OCI-LY1 (cell line): ENCODE measurements at regions not wholly inside any gene's neighbourhood (a gene's known extent, or its start where the extent isn't known, plus 50 kb on each side); places are given as distances from the start of the nearest gene placed in this dataset.

Source experiments
- CTCF ChIP-seq: fragments of 200-600 bp; sonication (generic), shearing (Covaris generic); IDR thresholded peaks from 2 replicates; pipeline ENCODE4 v1.5.1; 2017; ENCODE audit warnings: mild to moderate bottlenecking, antibody characterized with exemption, low read length, moderate library complexity, mixed read lengths
- EZH2 ChIP-seq: fragments of 200-600 bp; sonication (generic), shearing (Covaris generic); IDR thresholded peaks from 2 replicates; pipeline ENCODE4 v1.8.0; 2017; ENCODE audit warnings: borderline replicate concordance, mixed run types, mild to moderate bottlenecking, antibody characterized with exemption, low read length, moderate library complexity, mixed read lengths

DNA sequence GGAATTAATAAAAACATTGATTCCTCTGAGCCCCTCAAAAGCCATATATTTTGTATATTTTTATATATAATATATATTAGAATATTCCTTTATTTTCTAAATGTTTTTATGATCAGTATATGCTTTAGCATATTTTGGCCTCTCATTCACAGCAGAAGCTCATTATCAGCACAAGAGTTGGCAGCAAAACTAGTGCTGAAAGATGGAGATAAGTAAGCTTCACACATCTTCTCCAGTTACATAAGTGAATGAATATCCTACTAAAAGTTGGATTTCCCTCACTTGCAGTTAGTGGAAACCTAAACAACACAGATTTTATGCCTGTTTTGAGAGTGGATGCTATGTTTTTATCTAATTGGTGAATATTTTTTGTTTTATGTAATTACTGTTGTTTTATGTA lies 1303.8 kb upstream of the ADGRB3 start:
- TF ChIP-seq CTCF (no peak), EZH2 (no peak)
